ENCODE measurements at regions not wholly inside any gene's neighbourhood (a gene's known extent, or its start where the extent isn't known, plus 50 kb on each side); places are given as distances from the start of the nearest gene placed in this dataset.
"Not testable (repeated sequence)": the region's sequence is repeated elsewhere in the genome, so short reads cannot be mapped to it uniquely, and the experiment has no call there.

DNA sequence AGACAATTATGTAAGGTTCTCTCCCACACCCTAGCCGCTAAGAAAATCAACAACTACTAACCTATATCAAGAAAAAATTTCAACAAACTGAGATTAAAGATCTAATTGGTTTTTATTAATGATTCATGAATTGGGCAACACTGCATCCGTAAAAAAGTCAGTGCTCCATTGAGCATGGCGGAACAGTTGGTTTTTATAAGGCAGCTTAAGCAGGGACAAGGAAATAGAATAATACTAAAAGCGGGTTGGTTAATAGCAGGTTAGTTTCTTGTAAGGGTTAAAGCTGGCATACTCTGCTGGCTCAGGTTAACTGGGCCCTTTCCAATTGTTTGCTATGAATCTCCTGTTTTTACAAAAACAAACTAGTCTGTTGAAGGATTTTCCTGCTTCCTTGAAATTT, 202.3 kb upstream of the RASGEF1B start:
- no peak for DNase-seq (ENCODE audit: low read depth in 2 of 2)

DNA sequence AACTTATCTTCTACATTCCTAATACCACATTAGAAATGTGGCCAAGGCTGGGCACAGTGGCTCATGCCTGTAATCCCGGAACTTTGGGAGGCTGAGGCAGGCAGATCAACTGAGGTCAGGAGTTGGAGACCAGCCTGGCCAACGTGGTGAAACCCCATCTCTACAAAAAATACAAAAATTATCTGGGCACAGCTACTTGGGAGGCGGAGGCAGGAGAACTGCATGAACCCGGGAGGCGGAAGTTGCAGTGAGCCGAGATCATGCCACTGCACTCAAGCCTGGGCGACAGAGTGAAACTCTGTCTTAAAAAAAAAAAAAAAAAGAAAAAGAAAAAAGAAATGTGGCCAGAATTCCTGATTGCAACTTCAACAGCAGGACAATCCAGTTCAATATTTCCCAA, 196.6 kb upstream of the RASGEF1B start:
- DNase-seq (ENCODE audit: low read depth in 2 of 2), result not testable (repeated sequence)

DNA sequence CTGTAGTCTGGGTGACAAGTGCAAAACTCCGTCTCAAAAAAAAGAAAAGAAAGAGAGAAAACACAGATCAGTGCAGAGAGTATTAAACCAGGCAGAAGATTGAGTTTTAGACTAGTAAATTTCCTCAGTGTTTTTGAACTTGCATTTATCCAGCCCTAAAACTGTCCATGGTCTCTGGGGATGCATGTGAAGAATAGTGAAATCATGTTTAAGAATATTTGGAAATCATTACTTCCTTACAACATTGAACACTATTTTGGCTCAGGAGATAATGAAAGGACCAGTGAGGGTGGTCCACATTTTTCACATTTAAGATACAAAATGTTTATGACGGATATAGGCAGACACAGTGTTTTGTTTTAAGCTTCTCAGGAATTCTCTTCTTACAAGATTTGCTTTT, 195.8 kb upstream of the RASGEF1B start:
- DNase-seq (ENCODE audit: low read depth in 2 of 2), result no peak

DNA sequence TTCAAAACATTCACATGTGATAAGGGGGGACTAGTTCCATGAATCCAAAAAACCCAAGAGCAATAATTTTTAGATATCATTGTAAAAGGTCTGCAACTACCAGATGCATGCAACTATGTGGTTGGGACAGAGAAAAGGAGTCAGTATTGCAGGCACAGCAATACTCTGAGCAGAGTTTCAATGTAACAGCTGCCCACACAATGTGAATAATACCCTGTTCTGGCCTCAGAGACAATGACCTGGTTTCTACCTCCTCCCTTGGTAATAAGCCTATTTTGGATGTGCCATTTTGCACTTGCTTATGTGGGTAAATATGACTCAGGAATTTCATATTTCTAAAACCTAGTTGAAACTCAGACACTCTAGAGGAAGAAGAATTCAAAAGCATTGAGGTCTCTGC, 194.8 kb upstream of the RASGEF1B start:
- DNase-seq (ENCODE audit: low read depth in 2 of 2), result no peak

DNA sequence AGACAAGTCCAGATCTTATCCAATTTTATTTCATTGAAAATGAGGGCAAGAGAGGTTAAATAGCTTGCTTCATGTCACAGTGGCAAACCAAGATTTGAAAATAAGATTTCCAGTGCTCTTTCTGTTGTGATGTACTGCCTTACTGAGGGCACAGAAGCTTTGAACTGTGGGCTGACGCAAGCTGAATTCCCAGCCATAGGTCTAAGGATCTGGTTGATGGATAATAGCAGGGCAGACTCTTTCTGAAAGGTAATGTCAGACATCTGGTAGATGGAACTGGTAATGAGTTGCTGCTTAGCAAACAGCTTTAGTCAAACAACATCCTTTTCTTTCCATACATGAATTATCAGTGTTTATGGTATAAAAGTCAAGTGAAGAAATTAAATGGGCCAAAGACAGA, 193.9 kb upstream of the RASGEF1B start:
- no peak for DNase-seq (ENCODE audit: low read depth in 2 of 2)

DNA sequence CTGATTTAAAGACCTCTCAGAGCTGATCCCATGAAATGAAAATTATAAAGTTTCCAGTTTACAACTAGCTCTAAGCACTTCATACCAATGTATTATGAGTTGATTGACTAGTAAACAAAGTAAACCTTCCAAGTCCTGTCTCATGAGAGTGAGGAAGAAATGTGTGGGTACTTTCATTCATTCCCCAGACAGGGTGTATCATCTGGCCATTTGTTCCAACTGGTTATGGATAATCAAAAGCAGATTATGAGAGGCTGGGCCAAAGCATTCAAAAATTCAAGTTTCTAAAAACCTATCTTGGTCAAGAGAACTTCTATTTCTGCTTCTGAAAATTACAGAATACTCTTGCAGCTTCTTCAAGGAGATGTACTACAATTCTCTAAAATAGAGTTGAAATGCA, 193.3 kb upstream of the RASGEF1B start:
- no peak for DNase-seq (ENCODE audit: low read depth in 2 of 2)

DNA sequence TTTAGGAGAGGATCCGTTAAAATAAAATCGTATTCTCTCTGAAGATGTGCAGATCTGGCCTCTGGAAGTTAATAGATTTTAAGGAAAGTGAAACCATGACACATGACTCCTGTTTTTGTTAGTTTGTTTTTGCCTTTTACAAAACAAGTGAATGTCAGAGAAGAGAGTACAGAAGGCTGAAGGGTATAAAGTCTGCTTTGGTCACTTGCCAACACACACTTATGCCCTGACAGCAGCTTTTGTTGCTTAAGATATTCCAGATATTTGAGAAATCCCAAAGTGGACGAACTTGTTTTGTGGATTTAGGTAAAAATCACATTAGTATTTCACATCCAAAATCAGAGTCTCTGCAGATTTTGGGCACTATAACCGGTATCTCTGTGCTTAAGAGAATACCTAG, 192.4 kb upstream of the RASGEF1B start:
- DNase-seq (ENCODE audit: low read depth in 2 of 2), result no peak

DNA sequence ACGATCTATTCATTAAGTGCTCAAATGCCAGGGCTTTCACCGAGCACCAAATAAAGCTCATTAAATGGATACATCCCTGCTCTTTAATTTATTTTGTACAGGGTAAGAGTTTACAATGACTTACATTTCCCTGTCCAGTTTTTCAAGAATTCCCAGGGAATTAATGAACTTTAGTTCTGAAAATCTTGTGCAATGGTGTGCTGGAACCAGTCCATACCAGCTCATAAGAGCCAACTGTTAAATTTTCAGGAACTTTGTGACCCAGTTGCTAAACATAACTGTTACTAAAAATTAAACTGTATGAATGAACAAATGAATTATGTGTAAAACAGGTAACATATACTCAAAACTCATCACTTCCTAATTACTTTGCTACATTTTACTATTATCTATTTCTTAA, 191.7 kb upstream of the RASGEF1B start:
- no peak for DNase-seq (ENCODE audit: low read depth in 2 of 2)

DNA sequence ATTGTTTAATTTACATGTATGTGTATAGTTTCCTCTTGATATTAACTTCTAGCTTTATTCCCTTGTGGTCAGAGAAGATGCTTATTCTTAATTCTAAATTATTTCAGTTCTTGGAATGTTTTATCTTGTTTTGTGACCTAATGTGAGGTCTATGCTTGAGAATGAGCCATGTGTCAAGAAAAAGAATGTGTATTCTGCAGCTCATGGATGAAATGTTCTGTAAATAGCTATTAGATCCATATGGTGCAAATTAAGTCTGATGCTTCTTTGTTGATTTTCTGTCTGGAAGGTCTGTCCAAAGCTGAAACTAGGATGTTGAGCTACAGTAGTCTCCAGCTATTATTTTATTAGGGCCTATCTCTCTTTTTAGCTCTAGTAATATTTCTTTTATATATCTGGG, 187.3 kb upstream of the RASGEF1B start:
- DNase-seq (ENCODE audit: low read depth in 2 of 2), result no peak

DNA sequence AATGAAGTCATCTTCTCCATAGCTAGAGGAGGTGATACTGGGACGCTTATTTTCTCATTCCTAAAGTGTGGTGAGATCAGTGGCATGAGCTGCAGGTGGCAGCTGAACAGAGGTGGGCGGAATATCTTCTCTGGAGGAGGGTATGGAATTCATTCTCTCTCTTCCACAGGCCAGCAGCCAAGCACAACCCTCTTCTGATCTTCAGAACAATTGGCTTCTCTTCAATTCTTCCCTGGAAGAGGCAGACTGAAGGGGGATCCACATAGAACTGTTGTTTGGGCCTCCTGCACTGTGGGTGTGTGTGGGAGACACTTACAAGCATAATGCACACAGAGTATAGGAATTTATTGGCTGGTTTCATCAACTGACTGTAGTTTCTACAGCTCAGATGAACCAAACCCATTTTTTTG, 180.4 kb upstream of the RASGEF1B start:
- DNase-seq (ENCODE audit: low read depth in 2 of 2), result no peak

DNA sequence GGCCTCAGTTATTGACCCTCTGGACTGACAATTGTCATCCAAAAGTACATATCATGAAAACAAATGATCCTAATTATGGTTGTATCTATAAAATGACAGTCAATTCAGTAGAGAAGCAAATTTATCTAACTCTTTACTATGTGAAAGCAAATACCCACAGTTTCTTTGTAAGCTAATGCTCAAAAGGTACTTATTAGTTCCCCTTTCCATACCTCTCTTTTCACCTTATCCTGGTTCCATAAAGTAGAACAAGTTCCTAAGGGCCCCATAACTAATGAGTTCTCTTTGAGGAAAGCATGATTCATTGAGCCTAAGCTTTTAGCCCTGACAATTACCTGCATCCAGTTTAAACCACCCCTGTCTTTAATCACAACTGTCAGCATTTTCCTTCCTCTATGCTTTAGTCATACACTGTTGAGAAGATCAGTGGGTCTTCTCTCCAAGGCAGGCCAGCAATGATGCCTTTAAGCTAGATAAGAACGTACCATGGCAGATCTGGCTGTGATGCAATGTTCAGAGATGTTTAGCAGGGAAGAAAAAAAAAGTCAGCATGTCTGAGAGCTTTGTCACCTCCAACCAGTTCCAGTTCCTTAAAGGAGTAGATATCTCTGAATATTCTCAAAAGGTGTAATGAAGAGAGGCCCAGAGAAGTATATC, 179.7 kb upstream of the RASGEF1B start:
- no peak for DNase-seq (ENCODE audit: low read depth in 2 of 2)

DNA sequence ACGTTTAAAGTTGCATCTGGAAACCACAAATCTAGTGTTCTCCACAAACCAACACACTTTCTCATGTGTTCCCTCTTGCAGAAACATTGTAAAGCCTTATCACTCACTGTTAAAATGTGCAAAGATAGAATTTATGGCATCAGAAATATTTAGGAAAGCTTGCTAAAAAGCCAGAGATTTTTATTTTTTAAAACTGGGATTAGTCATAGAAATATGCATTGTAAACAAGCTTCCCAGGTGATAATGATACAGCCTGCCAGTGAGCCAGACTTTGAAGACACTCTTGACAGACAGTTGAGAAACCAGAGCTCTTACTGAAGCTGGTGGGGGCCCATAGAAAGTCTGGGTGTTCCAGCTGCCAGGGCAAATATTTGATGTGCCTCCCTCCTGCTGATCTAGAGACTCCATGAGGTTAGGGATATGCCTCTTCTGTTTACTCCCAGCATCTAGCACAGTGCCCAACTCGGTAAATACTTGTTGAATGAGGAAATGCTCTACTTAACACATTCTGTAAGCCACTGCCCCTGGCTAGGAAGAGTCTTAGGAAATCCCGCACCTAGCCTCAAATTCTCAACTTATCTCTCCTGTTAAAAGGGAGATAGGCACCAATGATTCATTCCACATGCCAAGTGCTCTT, 179.0 kb upstream of the RASGEF1B start:
- DNase-seq (ENCODE audit: low read depth in 2 of 2), result no peak

DNA sequence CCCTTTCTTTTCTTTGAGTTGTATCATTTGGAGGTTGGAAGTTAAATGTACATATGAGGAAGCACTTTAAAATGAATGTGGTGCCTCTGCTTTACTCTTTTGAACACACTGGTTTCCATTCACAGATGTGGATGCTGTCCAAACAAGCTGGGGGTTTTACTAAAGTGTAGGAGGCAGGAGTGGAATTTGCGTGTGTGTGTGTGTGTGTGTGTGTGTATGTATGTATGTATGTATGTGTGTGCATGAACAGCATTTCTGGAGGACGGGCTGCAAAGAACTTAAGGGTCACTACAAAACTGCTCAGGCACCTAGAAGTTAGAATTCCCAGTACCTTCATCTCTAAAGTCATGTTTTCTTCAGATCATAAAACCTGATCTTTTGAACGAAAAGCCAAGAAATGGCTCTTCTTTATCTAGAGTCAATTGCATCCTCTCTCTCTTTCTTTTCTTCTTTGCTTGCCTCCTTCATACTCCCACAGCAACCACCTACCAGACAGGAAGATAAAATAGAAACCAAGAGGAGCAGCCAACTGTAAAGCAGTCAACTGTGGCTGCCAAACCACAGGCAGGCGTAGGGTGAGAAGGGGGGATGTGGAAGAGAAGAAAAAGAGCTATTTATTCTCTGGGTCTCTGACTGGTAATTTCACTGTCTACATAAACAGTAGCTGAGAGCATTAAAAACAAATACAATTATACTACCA, 177.0 kb upstream of the RASGEF1B start:
- DNase-seq (ENCODE audit: low read depth in 2 of 2), result peak; percentile 21 to 28

DNA sequence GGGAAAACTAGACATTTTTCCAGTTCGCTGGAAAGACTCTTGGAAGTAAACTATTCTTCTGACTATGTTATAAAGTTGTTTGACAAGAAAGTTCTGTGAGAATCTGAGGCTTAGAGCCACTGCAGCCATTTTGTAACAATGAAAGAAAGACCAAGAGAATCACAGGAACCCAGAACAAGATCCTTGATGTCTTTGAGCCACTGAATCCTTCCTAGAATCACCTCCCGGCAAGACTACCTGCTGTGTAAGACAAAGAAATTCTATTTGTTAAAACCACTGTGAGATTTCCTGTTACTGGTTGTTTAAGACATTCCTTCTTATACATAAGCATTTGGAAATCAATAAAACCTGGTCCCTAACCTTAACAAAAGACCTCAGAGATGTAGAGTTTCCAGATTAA, 175.7 kb upstream of the RASGEF1B start:
- DNase-seq (ENCODE audit: low read depth in 2 of 2), result no peak

DNA sequence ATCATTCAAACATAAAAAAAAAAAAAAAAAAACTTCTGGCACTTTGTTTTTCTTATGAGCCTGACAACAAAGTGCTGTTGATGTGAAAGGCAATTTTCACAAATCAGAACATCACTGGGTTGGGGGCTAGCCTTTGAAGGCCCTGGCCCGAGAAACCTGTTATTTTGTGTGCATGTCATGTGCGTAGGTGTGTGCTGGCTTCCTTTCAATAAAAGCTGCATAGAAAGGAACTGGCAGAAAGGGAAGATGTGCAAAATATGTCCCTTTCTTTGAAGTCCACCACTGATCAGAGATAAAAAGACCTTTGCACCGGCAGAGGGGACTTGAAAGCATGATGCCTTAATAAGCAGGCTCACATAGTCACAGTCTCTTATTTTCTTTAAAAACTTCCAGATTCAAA, 170.8 kb upstream of the RASGEF1B start:
- no peak for DNase-seq (ENCODE audit: low read depth in 2 of 2)

DNA sequence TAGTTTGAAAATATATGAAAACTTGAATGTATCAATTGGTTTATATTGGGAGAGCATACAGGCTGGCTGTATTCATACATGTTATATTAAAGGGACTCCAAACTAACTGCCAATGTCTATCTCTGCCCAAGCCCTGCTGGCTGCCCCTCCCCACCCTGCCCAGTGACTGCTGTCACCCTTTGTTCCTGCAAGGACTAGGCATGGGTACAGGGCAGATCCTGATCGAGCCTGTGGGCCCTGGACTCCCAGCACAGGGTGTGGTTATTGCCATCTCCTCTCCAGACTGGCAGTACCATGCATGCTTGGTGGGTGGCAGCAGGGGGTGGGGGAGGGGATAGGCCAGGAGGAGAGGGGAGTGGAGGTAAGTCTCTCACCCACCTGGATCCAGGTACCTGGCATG, 167.5 kb upstream of the RASGEF1B start:
- no peak for DNase-seq (ENCODE audit: low read depth in 2 of 2)

DNA sequence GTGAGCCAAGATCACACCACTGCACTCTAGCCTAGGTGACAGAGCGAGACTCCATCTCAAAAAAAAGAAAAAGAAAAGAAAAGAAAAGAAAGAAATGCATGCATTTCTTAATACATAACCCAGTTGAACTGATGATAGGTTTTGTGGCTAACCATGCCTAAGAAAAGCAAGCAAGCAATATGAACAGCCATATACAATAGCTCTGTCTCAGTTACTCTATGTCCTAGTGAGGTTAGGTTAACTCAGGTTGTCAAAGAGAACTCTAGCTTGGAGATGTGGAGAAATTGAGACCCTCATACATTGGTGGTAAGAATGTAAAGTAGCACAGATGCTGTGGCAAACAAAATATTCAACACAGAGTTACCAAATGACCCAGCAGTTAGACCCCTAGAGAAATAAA, 167.0 kb upstream of the RASGEF1B start:
- no peak for DNase-seq (ENCODE audit: low read depth in 2 of 2)

DNA sequence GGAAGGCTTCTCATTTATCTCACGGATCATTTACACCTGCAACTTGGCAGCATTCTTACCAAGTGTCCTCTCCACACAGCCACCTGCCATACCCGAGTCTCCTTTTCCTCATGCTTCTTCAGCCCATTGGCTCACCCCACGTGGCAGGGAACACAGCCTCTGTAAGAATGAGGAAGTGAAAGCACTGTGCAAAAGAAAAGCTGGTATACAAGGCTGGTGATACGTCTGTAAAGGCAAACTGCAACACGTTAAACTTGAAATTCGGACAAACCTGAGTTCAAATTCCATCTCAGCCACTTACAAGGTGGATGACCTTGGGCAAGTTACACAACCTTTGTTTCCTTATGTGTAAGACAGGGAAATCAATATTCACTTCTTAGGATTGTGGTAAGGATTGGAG, 164.0 kb upstream of the RASGEF1B start:
- DNase-seq (ENCODE audit: low read depth in 2 of 2), result no peak

DNA sequence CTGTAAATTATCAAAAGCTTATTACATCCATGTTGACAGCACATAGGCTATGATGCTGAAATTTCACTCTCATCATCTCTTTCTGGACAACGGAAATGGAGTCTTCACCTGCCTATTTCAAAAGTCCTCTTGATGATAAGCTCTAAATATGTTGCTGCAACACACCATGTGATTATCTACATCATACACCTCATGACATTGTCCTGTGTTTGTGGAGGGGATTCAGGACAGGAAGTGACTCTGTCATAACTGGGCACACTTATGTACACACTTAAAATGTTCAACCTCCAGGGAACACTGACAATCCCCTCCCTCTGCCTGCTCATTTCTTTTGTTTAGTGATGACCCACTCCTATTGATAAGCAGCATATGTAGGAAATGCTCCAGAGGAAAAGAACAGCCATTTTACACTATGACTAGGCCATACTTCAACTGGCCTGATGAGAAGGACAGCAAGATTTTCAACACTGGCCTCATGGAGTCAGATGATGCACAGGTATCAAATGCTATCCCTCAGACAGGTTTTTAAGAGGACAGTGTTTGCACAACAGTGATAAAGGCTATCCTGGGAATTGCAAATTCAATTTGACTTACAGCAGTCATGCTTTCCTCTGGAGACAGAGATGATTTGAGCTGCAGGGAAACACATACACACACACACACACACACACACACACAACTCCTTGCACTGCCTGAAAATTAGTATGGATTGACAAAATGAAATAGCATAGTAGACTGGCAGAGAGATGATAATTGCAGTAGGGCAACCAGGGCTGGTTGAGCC, 163.3 kb upstream of the RASGEF1B start:
- no peak for DNase-seq (ENCODE audit: low read depth in 2 of 2)

DNA sequence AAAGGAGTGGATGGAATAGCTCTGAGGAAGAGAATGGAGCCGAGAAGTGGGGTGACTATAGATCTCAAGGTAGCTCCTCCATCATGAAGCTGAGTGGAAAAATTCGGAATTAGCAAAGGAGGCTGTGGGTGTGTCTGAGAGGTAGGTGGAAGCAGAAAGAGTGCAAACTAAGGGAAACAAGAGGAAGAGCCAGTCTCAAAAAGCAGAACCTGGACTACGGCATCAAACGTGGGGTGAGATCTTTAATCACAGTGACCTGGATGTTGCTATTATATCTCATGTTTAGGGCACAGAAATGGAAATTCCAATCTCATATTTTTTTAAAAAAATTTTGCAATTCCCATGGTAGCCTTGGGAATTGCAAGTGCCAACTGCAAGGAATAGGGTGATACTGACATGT, 162.5 kb upstream of the RASGEF1B start:
- no peak for DNase-seq (ENCODE audit: low read depth in 2 of 2)

DNA sequence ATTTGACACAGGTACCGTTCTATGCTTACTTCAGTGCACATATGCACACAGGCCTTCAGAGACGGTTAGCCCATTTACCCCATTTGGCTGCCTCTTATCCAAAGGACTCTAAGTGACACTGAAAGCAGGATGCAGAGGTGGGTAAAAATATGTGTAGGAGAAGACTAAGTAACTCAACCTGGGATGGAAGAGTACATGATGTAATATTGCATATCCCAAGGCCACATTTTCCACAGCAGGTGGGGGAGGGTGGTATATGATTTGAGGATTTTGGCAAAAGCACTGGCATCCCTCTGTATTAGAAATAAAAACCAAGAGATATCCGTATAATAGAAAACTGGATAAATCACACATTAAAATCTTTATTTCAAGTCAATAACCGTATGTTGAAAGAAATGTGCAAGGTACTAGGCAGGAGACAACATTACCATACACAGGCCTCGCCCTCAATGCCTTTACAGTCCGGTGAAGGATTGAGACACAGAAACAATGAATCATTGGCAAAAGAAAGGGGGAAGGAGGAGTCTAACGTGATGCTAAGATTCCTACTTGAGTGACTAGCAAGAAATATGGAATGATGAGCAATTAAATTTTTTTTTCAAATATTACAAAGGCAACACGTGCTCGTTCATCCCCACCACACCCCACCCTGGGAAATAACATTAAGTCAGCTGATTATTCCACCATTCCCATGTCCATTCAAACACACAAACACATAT, 161.0 kb upstream of the RASGEF1B start:
- DNase-seq (ENCODE audit: low read depth in 2 of 2), result no peak

DNA sequence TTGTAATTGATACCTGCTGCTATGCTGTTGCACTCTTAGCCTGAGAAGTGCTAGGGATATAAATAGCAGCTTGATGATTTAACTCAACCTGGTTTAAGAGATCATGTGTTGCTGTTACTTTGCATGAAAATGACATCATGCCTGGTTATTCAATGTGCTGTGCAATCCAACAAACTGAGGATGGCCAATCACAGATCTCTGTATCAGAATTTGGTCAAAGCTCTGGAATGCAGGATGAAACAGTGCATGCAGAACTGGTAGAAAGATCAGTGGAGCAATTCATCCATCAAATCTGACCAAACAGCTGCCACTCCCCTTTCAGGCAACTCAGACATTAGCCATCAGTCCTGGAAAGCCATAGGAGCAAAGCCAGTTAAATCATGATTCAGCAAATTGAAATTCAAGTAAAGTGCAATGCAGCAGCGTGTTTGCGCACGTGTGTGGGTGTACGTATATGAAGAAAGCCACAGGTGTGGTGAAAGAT, 160.3 kb upstream of the RASGEF1B start:
- no peak for DNase-seq (ENCODE audit: low read depth in 2 of 2)

Measured in stimulated activated CD8-positive, alpha-beta memory T cell treated with anti-CD3 and anti-CD28 coated beads, Interleukin-7, amount 100 ng/mL, for 4 hours (primary cell).